Type B pancreatic cell (in vitro differentiated cells): ENCODE measurements at regions not wholly inside any gene's neighbourhood (a gene's known extent, or its start where the extent isn't known, plus 50 kb on each side); places are given as distances from the start of the nearest gene placed in this dataset.
"Not testable (repeated sequence)": the region's sequence is repeated elsewhere in the genome, so short reads cannot be mapped to it uniquely, and the experiment has no call there.

Source experiments
- DNase-seq: peaks from one replicate; pipeline ENCODE4 v3.0.0; 2021; ENCODE audit warnings: mixed read lengths; ENCODE audit not compliant: unreplicated experiment; ENCODE audit errors: extremely low spot score
- H3K27ac Mint-ChIP-seq: 2 replicates; pipeline ENCODE4 v1.8.0; 2021; ENCODE audit warnings: mild to moderate bottlenecking, mixed read lengths
- H3K27me3 Mint-ChIP-seq: 2 replicates; pipeline ENCODE4 v1.8.0; 2021; ENCODE audit warnings: mixed read lengths
- H3K36me3 Mint-ChIP-seq: 2 replicates; pipeline ENCODE4 v1.8.0; 2021; ENCODE audit warnings: mixed read lengths
- H3K4me1 Mint-ChIP-seq: one replicate; pipeline ENCODE4 v1.8.0; 2021; ENCODE audit warnings: mixed read lengths; ENCODE audit not compliant: unreplicated experiment
- H3K4me3 Mint-ChIP-seq: 2 replicates; pipeline ENCODE4 v1.8.0; 2021; ENCODE audit warnings: mild to moderate bottlenecking, mixed read lengths
- H3K9me3 Mint-ChIP-seq: 2 replicates; pipeline ENCODE4 v1.8.0; 2021; ENCODE audit warnings: mixed read lengths
- CTCF ChIP-seq: fragments of 200-600 bp; sonication (generic); conservative IDR thresholded peaks from 2 replicates; pipeline ENCODE4 v1.5.0; 2021; ENCODE audit warnings: antibody characterized with exemption, mild to moderate bottlenecking

- Mint-ChIP-seq H3K27me3 (no peaks in the 10 kb centered on the region), H3K27ac (peak overlapping the region; percentile 84), H3K36me3 (peaks cover 3% of the 10 kb centered on the region), H3K4me1 (peaks cover 26% of the 10 kb centered on the region), H3K9me3 (peaks cover 12% of the 10 kb centered on the region), H3K4me3 (peak overlapping the region; percentile 52)
- no peak for TF ChIP-seq CTCF
- DNase-seq: no peak
Observed at GRCh38 chr18:6566338-6566911, 151.7 kb upstream of the L3MBTL4 start.

GRCh38 chr18:6569813-6570212 lies 155.1 kb upstream of the L3MBTL4 start:
- H3K4me1 Mint-ChIP-seq: peaks cover 16% of the 10 kb centered on the region
- TF ChIP-seq CTCF: no peak
- H3K27me3 Mint-ChIP-seq: no peaks in the 10 kb centered on the region
- peaks cover 12% of the 10 kb centered on the region for H3K9me3 Mint-ChIP-seq
- H3K4me3 Mint-ChIP-seq: no peak overlapping the region
- DNase-seq: no peak
- H3K36me3 Mint-ChIP-seq: peaks cover 6% of the 10 kb centered on the region
- H3K27ac Mint-ChIP-seq: no peak overlapping the region

GRCh38 chr18:6570581-6571238 lies 156.0 kb upstream of the L3MBTL4 start:
- Mint-ChIP-seq H3K36me3 (peaks cover 5% of the 10 kb centered on the region), H3K9me3 (peaks cover 11% of the 10 kb centered on the region), H3K27ac (no peak overlapping the region), H3K4me1 (peaks cover 15% of the 10 kb centered on the region), H3K27me3 (no peaks in the 10 kb centered on the region), H3K4me3 (no peak overlapping the region)
- TF ChIP-seq CTCF: no peak
- no peak for DNase-seq

- peaks cover 15% of the 10 kb centered on the region for H3K4me1 Mint-ChIP-seq
- no peak overlapping the region for H3K27ac Mint-ChIP-seq
- no peak overlapping the region for H3K4me3 Mint-ChIP-seq
- peaks cover 6% of the 10 kb centered on the region for H3K9me3 Mint-ChIP-seq
- peaks cover 3% of the 10 kb centered on the region for H3K36me3 Mint-ChIP-seq
- H3K27me3 Mint-ChIP-seq: no peaks in the 10 kb centered on the region
- no peak for TF ChIP-seq CTCF
- no peak for DNase-seq
Observed at GRCh38 chr18:6571239-6571602, 156.5 kb upstream of the L3MBTL4 start.

- H3K9me3 Mint-ChIP-seq, H3K4me1 Mint-ChIP-seq, H3K27me3 Mint-ChIP-seq, H3K4me3 Mint-ChIP-seq, H3K36me3 Mint-ChIP-seq, DNase-seq, H3K27ac Mint-ChIP-seq: not testable (repeated sequence)
Observed at GRCh38 chr18:6572192-6572591, 157.3 kb upstream of the ARHGAP28 start.

GRCh38 chr18:6574631-6575030 lies 154.9 kb upstream of the ARHGAP28 start:
- TF ChIP-seq CTCF: no peak
- Mint-ChIP-seq H3K27me3 (no peaks in the 10 kb centered on the region), H3K4me1 (peaks cover 9% of the 10 kb centered on the region), H3K27ac (no peak overlapping the region), H3K4me3 (no peak overlapping the region), H3K9me3 (no peaks in the 10 kb centered on the region), H3K36me3 (peaks cover 3% of the 10 kb centered on the region)
- DNase-seq: no peak
